Upper lobe of right lung (tissue), 1 donor: ENCODE measurements at regions not wholly inside any gene's neighbourhood (a gene's known extent, or its start where the extent isn't known, plus 50 kb on each side); places are given as distances from the start of the nearest gene placed in this dataset.
A peak's percentile ranks its signal among the peaks of the same experiment; 100 is the strongest.

Experiments
- ATAC-seq: fragments of 200-7000 bp; cut with Tn5 transposase; one replicate; pipeline ENCODE4 v1.9.1; 2020; ENCODE audit warnings: mild to moderate bottlenecking, moderate library complexity
- DNase-seq: peaks from one replicate; pipeline ENCODE4 v3.0.0-alpha.2; 2020
- H3K27ac ChIP-seq: fragments of 200-600 bp; one replicate; pipeline ENCODE4 v1.8.0; 2022
- H3K27me3 ChIP-seq: fragments of 200-600 bp; one replicate; pipeline ENCODE4 v1.8.0; 2022; ENCODE audit warnings: mild to moderate bottlenecking
- H3K36me3 ChIP-seq: fragments of 200-600 bp; one replicate; pipeline ENCODE4 v1.8.0; 2022
- H3K4me1 ChIP-seq: fragments of 200-600 bp; one replicate; pipeline ENCODE4 v1.8.0; 2022
- H3K4me3 ChIP-seq: fragments of 200-600 bp; one replicate; pipeline ENCODE4 v1.8.0; 2022; ENCODE audit warnings: mild to moderate bottlenecking
- H3K9me3 ChIP-seq: fragments of 200-600 bp; one replicate; pipeline ENCODE4 v1.8.0; 2022
- intact Hi-C: fragments of 100-400 bp; cut with DNase I; formaldehyde crosslinking; loops from one replicate; pipeline ENCODE4 v1.11.0; 2022
- TF ChIP-seq, protein P1 (sequence below): fragments of 200-600 bp; IDR thresholded peaks from one replicate; pipeline ENCODE4 v1.8.0; 2022; ENCODE audit warnings: antibody characterized with exemption
- donor health status: DM: no; HTN: yes; CAD: no; lungs with severe emphysema.

DNA sequence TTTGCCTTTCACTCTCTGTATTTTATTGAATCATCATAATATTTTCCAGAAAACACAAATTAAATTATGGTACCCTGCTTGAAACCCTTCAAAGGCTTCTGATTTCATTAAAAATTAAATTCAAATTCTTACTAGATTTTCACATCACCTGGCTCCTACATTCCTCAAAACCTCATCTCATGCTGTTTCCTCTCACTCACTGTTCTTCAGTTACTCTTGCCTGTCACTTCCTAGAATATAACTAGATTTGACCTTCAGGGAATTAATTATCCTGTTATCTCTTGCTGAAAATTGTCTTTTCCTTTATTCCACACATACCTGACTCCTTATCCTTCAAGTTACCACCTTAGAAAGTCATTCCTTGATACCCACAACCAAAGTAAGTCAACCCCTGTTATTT, 2294.7 kb downstream of the PCDH9 start:
- Histone ChIP-seq H3K4me3 (no peak overlapping the region), H3K36me3 (no peaks in the 10 kb centered on the region), H3K4me1 (no peaks in the 10 kb centered on the region), H3K27me3 (no peaks in the 10 kb centered on the region), H3K27ac (no peak overlapping the region), H3K9me3 (no peaks in the 10 kb centered on the region)
- TF ChIP-seq, protein P1, sequence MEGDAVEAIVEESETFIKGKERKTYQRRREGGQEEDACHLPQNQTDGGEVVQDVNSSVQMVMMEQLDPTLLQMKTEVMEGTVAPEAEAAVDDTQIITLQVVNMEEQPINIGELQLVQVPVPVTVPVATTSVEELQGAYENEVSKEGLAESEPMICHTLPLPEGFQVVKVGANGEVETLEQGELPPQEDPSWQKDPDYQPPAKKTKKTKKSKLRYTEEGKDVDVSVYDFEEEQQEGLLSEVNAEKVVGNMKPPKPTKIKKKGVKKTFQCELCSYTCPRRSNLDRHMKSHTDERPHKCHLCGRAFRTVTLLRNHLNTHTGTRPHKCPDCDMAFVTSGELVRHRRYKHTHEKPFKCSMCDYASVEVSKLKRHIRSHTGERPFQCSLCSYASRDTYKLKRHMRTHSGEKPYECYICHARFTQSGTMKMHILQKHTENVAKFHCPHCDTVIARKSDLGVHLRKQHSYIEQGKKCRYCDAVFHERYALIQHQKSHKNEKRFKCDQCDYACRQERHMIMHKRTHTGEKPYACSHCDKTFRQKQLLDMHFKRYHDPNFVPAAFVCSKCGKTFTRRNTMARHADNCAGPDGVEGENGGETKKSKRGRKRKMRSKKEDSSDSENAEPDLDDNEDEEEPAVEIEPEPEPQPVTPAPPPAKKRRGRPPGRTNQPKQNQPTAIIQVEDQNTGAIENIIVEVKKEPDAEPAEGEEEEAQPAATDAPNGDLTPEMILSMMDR, result no peak
- no peak for ATAC-seq
- intact Hi-C loops, result no loop called here
- no peak for DNase-seq

DNA sequence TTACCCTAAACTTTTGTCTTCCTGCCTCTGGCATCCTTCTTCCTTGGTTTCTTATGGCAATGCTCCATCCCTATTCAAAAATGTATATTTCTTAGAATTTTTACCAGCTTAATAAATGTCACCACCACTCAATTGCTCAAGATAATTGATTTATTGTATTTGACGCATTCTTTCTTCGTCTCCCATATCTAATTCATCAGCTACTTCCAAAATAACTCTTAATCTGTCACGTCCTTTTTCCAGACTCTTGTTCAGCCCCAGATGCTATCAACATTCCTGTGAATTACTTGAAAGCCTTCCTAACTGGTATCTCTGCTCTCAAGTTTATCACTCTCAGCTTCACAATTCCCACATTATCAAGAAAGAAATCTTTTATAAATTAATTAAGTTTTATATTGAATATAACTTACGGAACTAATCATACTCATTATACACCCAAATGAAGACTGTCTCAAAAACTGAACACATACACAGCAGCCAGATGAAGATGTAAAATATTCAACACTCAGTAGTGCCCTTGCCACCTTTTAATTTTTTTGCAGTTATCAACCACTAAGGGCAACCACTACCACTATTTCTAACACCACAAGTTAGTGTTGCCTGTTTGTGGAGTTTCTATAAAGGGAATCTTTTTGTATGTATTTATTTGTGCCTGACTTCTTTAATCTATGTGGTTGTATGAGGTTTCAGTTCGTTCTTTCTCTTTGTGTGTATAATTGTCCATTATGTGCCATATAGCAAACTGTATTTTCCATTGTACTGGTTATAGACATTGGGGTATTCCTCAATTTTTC, 2295.4 kb downstream of the PCDH9 start:
- intact Hi-C loops, result no loop called here
- Histone ChIP-seq H3K27ac (no peak overlapping the region), H3K9me3 (no peaks in the 10 kb centered on the region), H3K36me3 (no peaks in the 10 kb centered on the region), H3K4me1 (no peaks in the 10 kb centered on the region), H3K4me3 (no peak overlapping the region), H3K27me3 (no peaks in the 10 kb centered on the region)
- DNase-seq (no peak), ATAC-seq (no peak)
- TF ChIP-seq, protein P1, result no peak

- no peaks in the 10 kb centered on the region for H3K36me3 ChIP-seq
- intact Hi-C loops, result no loop called here
- ATAC-seq (no peak), DNase-seq (no peak)
- H3K27me3 ChIP-seq, result no peaks in the 10 kb centered on the region
- H3K4me3 ChIP-seq, result no peak overlapping the region
- TF ChIP-seq, protein P1, result no peak
- H3K9me3 ChIP-seq, result no peaks in the 10 kb centered on the region
- no peak overlapping the region for H3K27ac ChIP-seq
- H3K4me1 ChIP-seq, result no peaks in the 10 kb centered on the region
Observed at GRCh38 chr13:64930636-64931035, 2299.5 kb downstream of the PCDH9 start.

DNA sequence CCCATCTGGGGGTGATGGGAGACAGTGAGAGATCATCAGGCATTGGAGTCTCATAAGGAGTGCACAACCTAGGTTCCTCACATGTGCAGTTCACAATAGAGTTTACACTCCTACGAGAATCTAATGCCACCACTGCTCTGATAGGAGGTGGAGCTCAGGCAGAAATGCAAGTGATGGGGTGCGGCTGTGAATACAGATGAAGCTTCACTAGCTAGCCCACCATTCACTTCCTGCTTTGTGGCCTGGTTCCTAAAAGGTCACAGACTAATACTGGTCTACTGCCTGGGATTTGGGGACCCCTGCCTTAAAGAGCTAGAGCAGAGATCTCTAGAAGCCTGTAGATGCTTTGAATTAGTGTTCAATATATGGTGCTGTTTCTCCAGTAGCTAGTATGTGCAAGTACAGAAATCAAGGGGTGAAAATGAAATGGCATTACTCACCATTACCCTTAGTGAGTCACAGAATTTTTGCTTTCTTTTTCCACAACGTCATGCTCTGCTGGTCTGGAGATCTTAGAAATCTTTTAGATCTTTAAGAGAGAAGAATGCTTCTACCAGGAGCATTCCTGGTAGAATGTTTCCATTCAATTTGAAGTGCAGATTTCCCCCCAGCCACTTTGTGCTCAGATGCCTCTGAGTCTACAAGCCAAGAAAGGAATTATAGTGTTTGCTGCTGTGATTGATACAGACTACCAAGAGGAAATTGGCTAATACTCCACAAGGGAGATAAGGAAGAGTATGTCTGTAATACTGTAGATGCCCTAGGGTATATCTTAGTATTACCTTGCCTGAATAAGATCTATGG, 2301.2 kb downstream of the PCDH9 start:
- DNase-seq (no peak), ATAC-seq (no peak)
- no peak overlapping the region for H3K4me3 ChIP-seq
- H3K27ac ChIP-seq, result no peak overlapping the region
- no peaks in the 10 kb centered on the region for H3K9me3 ChIP-seq
- intact Hi-C loops, result no loop called here
- H3K36me3 ChIP-seq, result no peaks in the 10 kb centered on the region
- H3K27me3 ChIP-seq, result no peaks in the 10 kb centered on the region
- TF ChIP-seq, protein P1, result no peak
- H3K4me1 ChIP-seq, result no peaks in the 10 kb centered on the region

DNA sequence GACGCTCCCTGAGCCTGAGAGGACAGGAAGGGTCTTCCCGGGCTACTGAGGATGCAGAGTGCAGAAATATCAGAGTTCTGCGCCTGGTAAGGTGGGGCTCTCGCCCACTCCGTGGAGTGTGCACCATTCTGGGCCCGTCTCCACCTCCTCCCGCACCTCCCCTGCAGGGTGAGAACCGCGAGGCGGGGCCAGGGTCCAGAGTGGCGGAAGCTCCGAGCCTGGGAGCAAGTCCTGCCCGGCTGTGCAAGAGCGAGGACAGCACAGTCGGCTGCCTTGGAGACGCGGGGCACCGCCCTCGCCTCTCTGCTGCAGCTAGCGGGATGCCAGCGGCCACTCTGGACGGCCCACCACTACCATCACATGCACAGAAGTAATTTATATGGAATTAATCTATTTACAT, 2304.4 kb downstream of the PCDH9 start:
- no peaks in the 10 kb centered on the region for H3K36me3 ChIP-seq
- TF ChIP-seq, protein P1, result no peak
- no peaks in the 10 kb centered on the region for H3K9me3 ChIP-seq
- H3K4me1 ChIP-seq, result no peaks in the 10 kb centered on the region
- ATAC-seq, result peak; percentile 33
- no peak overlapping the region for H3K27ac ChIP-seq
- no peak for DNase-seq
- intact Hi-C loops, result no loop called here
- no peaks in the 10 kb centered on the region for H3K27me3 ChIP-seq
- no peak overlapping the region for H3K4me3 ChIP-seq
